ENCODE measurements at regions not wholly inside any gene's neighbourhood (a gene's known extent, or its start where the extent isn't known, plus 50 kb on each side); places are given as distances from the start of the nearest gene placed in this dataset.
A peak's percentile ranks its signal among the peaks of the same experiment; 100 is the strongest.

GRCh38 chr2:8229546-8229986, 452.3 kb upstream of the ID2 start:
- peak; percentile 5 for TF ChIP-seq CTCF (conservative IDR thresholded peaks at IDR 0.05; ENCODE audit: control insufficient read depth, insufficient read depth, low read depth, low read length)
- DNase-seq (ENCODE audit: low read depth): peak; percentile 87
- no peak overlapping the region for H3K4me3 ChIP-seq (ENCODE audit: control insufficient read depth, low read depth, low read length)

- no peak overlapping the region for H3K4me3 ChIP-seq (ENCODE audit: control insufficient read depth, low read depth, low read length)
- TF ChIP-seq CTCF (conservative IDR thresholded peaks at IDR 0.05; ENCODE audit: control insufficient read depth, insufficient read depth, low read depth, low read length): no peak
- DNase-seq (ENCODE audit: low read depth): no peak
Observed at GRCh38 chr2:8230466-8230865, 451.4 kb upstream of the ID2 start.

- H3K4me3 ChIP-seq (ENCODE audit: control insufficient read depth, low read depth, low read length): no peak overlapping the region
- no peak for TF ChIP-seq CTCF (conservative IDR thresholded peaks at IDR 0.05; ENCODE audit: control insufficient read depth, insufficient read depth, low read depth, low read length)
- DNase-seq (ENCODE audit: low read depth): no peak
Observed at GRCh38 chr2:8231902-8232301, 450.0 kb upstream of the ID2 start.

- H3K4me3 ChIP-seq (ENCODE audit: control insufficient read depth, low read depth, low read length): no peak overlapping the region
- DNase-seq (ENCODE audit: low read depth): no peak
- no peak for TF ChIP-seq CTCF (conservative IDR thresholded peaks at IDR 0.05; ENCODE audit: control insufficient read depth, insufficient read depth, low read depth, low read length)
Observed at GRCh38 chr2:8232871-8233270, 449.0 kb upstream of the ID2 start.

- H3K4me3 ChIP-seq (ENCODE audit: control insufficient read depth, low read depth, low read length): no peak overlapping the region
- DNase-seq (ENCODE audit: low read depth): no peak
- TF ChIP-seq CTCF (conservative IDR thresholded peaks at IDR 0.05; ENCODE audit: control insufficient read depth, insufficient read depth, low read depth, low read length): no peak
Observed at GRCh38 chr2:8234253-8234652, 447.6 kb upstream of the ID2 start.

GRCh38 chr2:8234757-8235374, 447.0 kb upstream of the ID2 start:
- DNase-seq (ENCODE audit: low read depth): no peak
- no peak overlapping the region for H3K4me3 ChIP-seq (ENCODE audit: control insufficient read depth, low read depth, low read length)
- no peak for TF ChIP-seq CTCF (conservative IDR thresholded peaks at IDR 0.05; ENCODE audit: control insufficient read depth, insufficient read depth, low read depth, low read length)

- TF ChIP-seq CTCF (conservative IDR thresholded peaks at IDR 0.05; ENCODE audit: control insufficient read depth, insufficient read depth, low read depth, low read length): no peak
- no peak overlapping the region for H3K4me3 ChIP-seq (ENCODE audit: control insufficient read depth, low read depth, low read length)
- no peak for DNase-seq (ENCODE audit: low read depth)
Observed at GRCh38 chr2:8235419-8235818, 446.4 kb upstream of the ID2 start.

Measured in fibroblast of mammary gland (primary cell).